ENCODE measurements at regions not wholly inside any gene's neighbourhood (a gene's known extent, or its start where the extent isn't known, plus 50 kb on each side); places are given as distances from the start of the nearest gene placed in this dataset.

DNA sequence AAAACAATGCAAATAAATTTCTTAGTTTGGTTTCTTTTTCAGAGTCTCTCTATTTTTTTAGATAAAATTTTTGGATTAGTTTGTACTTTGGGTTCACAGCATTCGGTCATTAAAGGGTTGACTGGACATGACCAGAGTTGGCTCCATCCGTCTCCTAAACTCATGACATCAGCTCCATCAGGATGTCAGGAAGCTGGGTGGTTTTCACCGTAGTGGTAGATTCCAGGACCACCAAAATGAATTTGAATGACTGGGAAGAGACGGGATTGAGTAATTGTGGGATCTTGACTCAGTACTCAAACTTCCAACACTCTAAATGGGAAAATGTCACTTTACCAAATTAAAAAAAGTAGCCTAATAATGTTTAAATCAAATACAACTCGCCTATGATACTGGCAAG is 279.2 kb upstream of the DUSP10 start:
- no peak for TF ChIP-seq CTCF (IDR thresholded peaks at IDR 0.05)
- no peak for TF ChIP-seq POLR2AphosphoS5 (IDR thresholded peaks at IDR 0.05)
- TF ChIP-seq EP300 (IDR thresholded peaks at IDR 0.05) = no peak
